Muscle of leg (tissue), 3 donors: ENCODE measurements at regions not wholly inside any gene's neighbourhood (a gene's known extent, or its start where the extent isn't known, plus 50 kb on each side); places are given as distances from the start of the nearest gene placed in this dataset.

ENCODE experiments used
- DNase-seq: peaks from one replicate; pipeline ENCODE4 v3.0.0; 2013
- H3K27ac ChIP-seq: one replicate; pipeline ENCODE4 v1.5.1; 2013; ENCODE audit warnings: mild to moderate bottlenecking, low read length, control low read depth
- H3K27me3 ChIP-seq: one replicate; pipeline ENCODE4 v1.6.1; 2013; ENCODE audit warnings: low read length; ENCODE audit not compliant: control insufficient read depth, insufficient read depth
- H3K36me3 ChIP-seq: one replicate; pipeline ENCODE4 v1.6.1; 2013; ENCODE audit warnings: low read length; ENCODE audit not compliant: control insufficient read depth, insufficient read depth
- H3K4me1 ChIP-seq: one replicate; pipeline ENCODE4 v1.6.1; 2013; ENCODE audit warnings: low read length; ENCODE audit not compliant: control insufficient read depth, insufficient read depth
- H3K4me3 ChIP-seq: one replicate; pipeline ENCODE4 v1.5.1; 2013; ENCODE audit warnings: low read length, control low read depth
- H3K9me3 ChIP-seq: replicated peaks from 2 replicates; pipeline ENCODE4 v1.6.1; 2013; ENCODE audit warnings: low read depth, low read length; ENCODE audit not compliant: control insufficient read depth
- WGBS: methylation state at CpG from one replicate; pipeline ENCODE4 v1.1.5; 2013; ENCODE audit warnings: missing lambda C conversion rate; ENCODE audit not compliant: insufficient coverage; 5-methylcytosine and 5-hydroxymethylcytosine counted together

- WGBS, result no CpG with 5 or more reads among the region's 7 CpGs
- H3K27ac ChIP-seq, result no peak overlapping the region
- H3K4me1 ChIP-seq, result no peaks in the 10 kb centered on the region
- H3K36me3 ChIP-seq, result no peaks in the 10 kb centered on the region
- H3K27me3 ChIP-seq, result no peaks in the 10 kb centered on the region
- no peak overlapping the region for H3K4me3 ChIP-seq
- no peak for DNase-seq
- H3K9me3 ChIP-seq, result no peaks in the 10 kb centered on the region
Observed at GRCh38 chr1:238257018-238257621, 366.4 kb upstream of the ZP4 start.

- Histone ChIP-seq H3K36me3 (no peaks in the 10 kb centered on the region), H3K27ac (no peak overlapping the region), H3K4me1 (no peaks in the 10 kb centered on the region), H3K27me3 (no peaks in the 10 kb centered on the region), H3K9me3 (no peaks in the 10 kb centered on the region), H3K4me3 (no peak overlapping the region)
- no peak for DNase-seq
- WGBS, result no CpG with 5 or more reads among the region's 3 CpGs
Observed at GRCh38 chr1:238254935-238255334, 364.2 kb upstream of the ZP4 start.

- no peaks in the 10 kb centered on the region for H3K9me3 ChIP-seq
- H3K36me3 ChIP-seq, result no peaks in the 10 kb centered on the region
- no peaks in the 10 kb centered on the region for H3K27me3 ChIP-seq
- no peaks in the 10 kb centered on the region for H3K4me1 ChIP-seq
- WGBS, result 53% methylated on average over 6 of the region's 15 CpGs
- no peak overlapping the region for H3K4me3 ChIP-seq
- DNase-seq, result peak; percentile 62
- no peak overlapping the region for H3K27ac ChIP-seq
Observed at GRCh38 chr1:238252033-238252802, 361.5 kb upstream of the ZP4 start.

- Histone ChIP-seq H3K27ac (no peak overlapping the region), H3K36me3 (no peaks in the 10 kb centered on the region), H3K4me3 (no peak overlapping the region), H3K9me3 (no peaks in the 10 kb centered on the region), H3K4me1 (no peaks in the 10 kb centered on the region), H3K27me3 (no peaks in the 10 kb centered on the region)
- 100% methylated on average over 1 of the region's 3 CpGs for WGBS
- DNase-seq, result no peak
Observed at GRCh38 chr1:238248356-238248755, 357.6 kb upstream of the ZP4 start.

- Histone ChIP-seq H3K27ac (no peak overlapping the region), H3K36me3 (no peaks in the 10 kb centered on the region), H3K4me3 (no peak overlapping the region), H3K4me1 (no peaks in the 10 kb centered on the region), H3K9me3 (no peaks in the 10 kb centered on the region), H3K27me3 (no peaks in the 10 kb centered on the region)
- no peak for DNase-seq
- no CpG with 5 or more reads among the region's 1 CpG for WGBS
Observed at GRCh38 chr1:238242181-238242580, 351.5 kb upstream of the ZP4 start.

- Histone ChIP-seq H3K9me3 (no peaks in the 10 kb centered on the region), H3K4me3 (no peak overlapping the region), H3K27me3 (no peaks in the 10 kb centered on the region), H3K27ac (no peak overlapping the region), H3K36me3 (no peaks in the 10 kb centered on the region), H3K4me1 (no peaks in the 10 kb centered on the region)
- WGBS, result 70% methylated on average over 2 of the region's 3 CpGs
- no peak for DNase-seq
Observed at GRCh38 chr1:238241607-238242006, 350.9 kb upstream of the ZP4 start.

- no peak overlapping the region for H3K27ac ChIP-seq
- no peaks in the 10 kb centered on the region for H3K27me3 ChIP-seq
- DNase-seq, result no peak
- H3K4me3 ChIP-seq, result no peak overlapping the region
- no peaks in the 10 kb centered on the region for H3K36me3 ChIP-seq
- H3K4me1 ChIP-seq, result no peaks in the 10 kb centered on the region
- 94% methylated on average over 4 of the region's 5 CpGs for WGBS
- H3K9me3 ChIP-seq, result no peaks in the 10 kb centered on the region
Observed at GRCh38 chr1:238239343-238239742, 348.6 kb upstream of the ZP4 start.

- Histone ChIP-seq H3K36me3 (no peaks in the 10 kb centered on the region), H3K4me1 (no peaks in the 10 kb centered on the region), H3K27ac (no peak overlapping the region), H3K9me3 (no peaks in the 10 kb centered on the region), H3K27me3 (no peaks in the 10 kb centered on the region), H3K4me3 (no peak overlapping the region)
- no CpG with 5 or more reads among the region's 4 CpGs for WGBS
- no peak for DNase-seq
Observed at GRCh38 chr1:238233966-238234365, 343.2 kb upstream of the ZP4 start.

- DNase-seq, result peak; percentile 67
- WGBS, result 0% methylated on average over 1 of the region's 3 CpGs
Observed at GRCh38 chr1:238232084-238232710, 341.5 kb upstream of the ZP4 start.

GRCh38 chr1:238226810-238227209 is 336.1 kb upstream of the ZP4 start:
- WGBS, result 74% methylated on average over 2 of the region's 2 CpGs
- Histone ChIP-seq H3K27me3 (no peaks in the 10 kb centered on the region), H3K9me3 (no peaks in the 10 kb centered on the region), H3K4me1 (no peaks in the 10 kb centered on the region), H3K36me3 (no peaks in the 10 kb centered on the region), H3K4me3 (no peak overlapping the region), H3K27ac (no peak overlapping the region)
- DNase-seq, result peak; percentile 8

More at GRCh38 chr1:238232084-238232710, 341.5 kb upstream of the ZP4 start:
- no peak overlapping the region for H3K27ac ChIP-seq
- no peaks in the 10 kb centered on the region for H3K27me3 ChIP-seq
- H3K9me3 ChIP-seq, result no peaks in the 10 kb centered on the region
- H3K4me3 ChIP-seq, result no peak overlapping the region
- no peaks in the 10 kb centered on the region for H3K36me3 ChIP-seq
- no peaks in the 10 kb centered on the region for H3K4me1 ChIP-seq
